ENCODE measurements at regions not wholly inside any gene's neighbourhood (a gene's known extent, or its start where the extent isn't known, plus 50 kb on each side); places are given as distances from the start of the nearest gene placed in this dataset.

DNA sequence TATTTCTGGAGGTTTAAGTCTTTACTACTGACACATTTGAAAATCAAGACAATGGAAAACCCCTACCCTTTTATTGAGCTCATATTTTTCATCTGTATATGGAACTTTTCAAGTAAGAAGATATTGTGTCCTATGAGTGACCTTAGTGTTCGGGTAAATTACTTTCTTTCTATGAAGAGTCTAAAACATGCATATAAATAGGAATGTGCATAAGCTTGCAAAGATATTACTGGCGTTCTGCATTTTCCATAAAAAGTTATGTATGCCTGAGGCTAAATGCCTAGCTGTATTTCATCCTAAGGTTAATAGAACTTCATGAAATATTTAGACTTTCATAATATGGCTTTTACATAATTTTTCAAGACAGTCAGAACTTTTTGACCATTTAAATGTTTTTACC, 495.8 kb upstream of the ADAMTS5 start:
- no peak for DNase-seq
- Histone ChIP-seq H3K4me1 (no peaks in the 10 kb centered on the region), H3K4me3 (no peak overlapping the region), H3K36me3 (no peaks in the 10 kb centered on the region), H3K27me3 (no peaks in the 10 kb centered on the region), H3K27ac (no peak overlapping the region), H3K9me3 (no peaks in the 10 kb centered on the region)
- intact Hi-C loops (cut with DNase I): no loop called here
- no peak for ATAC-seq
- WGBS, 2 donors: 84 to 85% methylated on average over 2 of the region's 2 CpGs
- TF ChIP-seq, protein P1, sequence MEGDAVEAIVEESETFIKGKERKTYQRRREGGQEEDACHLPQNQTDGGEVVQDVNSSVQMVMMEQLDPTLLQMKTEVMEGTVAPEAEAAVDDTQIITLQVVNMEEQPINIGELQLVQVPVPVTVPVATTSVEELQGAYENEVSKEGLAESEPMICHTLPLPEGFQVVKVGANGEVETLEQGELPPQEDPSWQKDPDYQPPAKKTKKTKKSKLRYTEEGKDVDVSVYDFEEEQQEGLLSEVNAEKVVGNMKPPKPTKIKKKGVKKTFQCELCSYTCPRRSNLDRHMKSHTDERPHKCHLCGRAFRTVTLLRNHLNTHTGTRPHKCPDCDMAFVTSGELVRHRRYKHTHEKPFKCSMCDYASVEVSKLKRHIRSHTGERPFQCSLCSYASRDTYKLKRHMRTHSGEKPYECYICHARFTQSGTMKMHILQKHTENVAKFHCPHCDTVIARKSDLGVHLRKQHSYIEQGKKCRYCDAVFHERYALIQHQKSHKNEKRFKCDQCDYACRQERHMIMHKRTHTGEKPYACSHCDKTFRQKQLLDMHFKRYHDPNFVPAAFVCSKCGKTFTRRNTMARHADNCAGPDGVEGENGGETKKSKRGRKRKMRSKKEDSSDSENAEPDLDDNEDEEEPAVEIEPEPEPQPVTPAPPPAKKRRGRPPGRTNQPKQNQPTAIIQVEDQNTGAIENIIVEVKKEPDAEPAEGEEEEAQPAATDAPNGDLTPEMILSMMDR (IDR thresholded peaks at IDR 0.05): no peak

DNA sequence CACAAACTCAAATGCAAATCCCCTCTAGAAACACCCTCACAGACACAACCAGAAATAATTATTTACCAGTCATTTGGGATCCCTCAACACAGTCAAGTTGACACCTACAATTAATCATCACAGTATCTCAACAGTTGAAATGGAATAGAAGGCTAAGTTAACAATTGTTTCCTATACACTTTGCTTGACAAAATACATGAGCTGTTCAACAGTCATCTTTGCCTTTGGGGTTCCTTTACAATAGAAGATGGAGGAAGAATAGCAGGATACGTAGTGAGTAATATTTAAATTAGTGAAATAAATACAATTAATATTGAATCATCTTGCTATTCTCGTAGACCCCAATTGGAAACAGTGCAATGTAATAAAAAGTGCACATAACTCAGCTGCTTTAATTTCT, 487.3 kb upstream of the ADAMTS5 start:
- intact Hi-C loops (cut with DNase I): loop anchor here in 1 of 10 donors (10.0 kb wide), 1 partner anchor 79 kb away; no protein-coding TSS in a partner anchor
- DNase-seq (no peak), ATAC-seq (no peak)
- WGBS, 2 donors: 96 to 98% methylated on average over 2 of the region's 2 CpGs
- Histone ChIP-seq H3K27ac (no peak overlapping the region), H3K9me3 (no peaks in the 10 kb centered on the region), H3K36me3 (no peaks in the 10 kb centered on the region), H3K4me1 (peaks cover 0 to 7% (median 0%) of the 10 kb centered on the region in 9 donors), H3K4me3 (no peak overlapping the region), H3K27me3 (no peaks in the 10 kb centered on the region)
- TF ChIP-seq, protein P1 (IDR thresholded peaks at IDR 0.05): no peak

DNA sequence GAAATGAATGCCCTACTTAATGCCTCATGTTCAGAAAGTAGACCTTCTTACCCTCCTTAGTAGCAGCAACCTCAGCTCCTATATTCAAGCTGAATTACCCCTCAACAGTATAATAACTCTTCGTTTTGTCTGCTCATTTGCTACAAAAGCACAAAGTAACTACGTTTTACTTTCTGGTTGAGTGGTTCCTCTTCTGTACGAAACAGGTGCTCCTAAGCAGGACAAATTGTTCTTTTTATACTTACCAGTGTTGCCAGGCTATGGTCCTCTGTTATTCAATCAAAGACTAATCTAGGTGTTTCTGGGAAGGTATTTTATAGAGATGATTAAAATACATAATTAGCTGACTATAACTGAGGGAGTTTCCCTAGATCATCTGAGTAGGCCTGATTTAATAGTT, 484.2 kb upstream of the ADAMTS5 start:
- DNase-seq (no peak), ATAC-seq (no peak)
- Histone ChIP-seq H3K9me3 (no peaks in the 10 kb centered on the region), H3K27me3 (no peaks in the 10 kb centered on the region), H3K27ac (peak overlapping the region in 1 of 10 donors; percentile 4), H3K4me3 (no peak overlapping the region), H3K36me3 (no peaks in the 10 kb centered on the region), H3K4me1 (peaks cover 0 to 17% (median 7%) of the 10 kb centered on the region in 9 donors)
- WGBS, 2 donors: 91 to 94% methylated on average over 3 of the region's 3 CpGs
- intact Hi-C loops (cut with DNase I): loop anchor here in 1 of 10 donors (10.0 kb wide), 1 partner anchor 76 kb away; no protein-coding TSS in a partner anchor
- TF ChIP-seq, protein P1 (IDR thresholded peaks at IDR 0.05): no peak

DNA sequence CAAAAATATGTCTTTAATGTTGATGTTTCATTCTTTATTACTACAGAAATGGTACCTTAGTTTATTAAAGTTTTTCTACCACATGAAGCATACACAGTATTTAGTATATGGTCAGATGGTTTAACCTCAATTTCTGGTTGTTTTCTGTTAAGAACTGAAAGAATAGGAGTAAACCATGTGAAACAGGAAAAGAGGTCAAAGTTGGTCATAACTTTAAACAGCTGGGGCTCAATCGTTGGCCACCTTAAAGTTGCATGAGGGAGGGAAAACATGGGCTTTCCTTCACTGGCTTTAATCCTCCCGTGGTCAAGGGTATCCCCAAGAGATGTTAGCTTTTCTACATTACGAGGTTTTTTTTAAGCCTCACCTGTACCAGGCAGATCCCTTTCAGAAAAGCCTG, 483.3 kb upstream of the ADAMTS5 start:
- DNase-seq (no peak), ATAC-seq (no peak)
- Histone ChIP-seq H3K27ac (peak overlapping the region in 3 of 10 donors; percentile 2 to 36 (median 31)), H3K4me3 (no peak overlapping the region), H3K9me3 (no peaks in the 10 kb centered on the region), H3K4me1 (peaks cover 0 to 17% (median 7%) of the 10 kb centered on the region in 9 donors), H3K27me3 (no peaks in the 10 kb centered on the region), H3K36me3 (no peaks in the 10 kb centered on the region)
- WGBS, 2 donors: 64 to 69% methylated on average over 3 of the region's 3 CpGs
- TF ChIP-seq, protein P1 (IDR thresholded peaks at IDR 0.05): no peak
- intact Hi-C loops (cut with DNase I): loop anchor here in 1 of 10 donors (10.0 kb wide), 1 partner anchor 75 kb away; no protein-coding TSS in a partner anchor

All from heart right ventricle (tissue), 16 donors.